ENCODE measurements at regions not wholly inside any gene's neighbourhood (a gene's known extent, or its start where the extent isn't known, plus 50 kb on each side); places are given as distances from the start of the nearest gene placed in this dataset.

GRCh38 chr1:163981500-163982030 lies 577.4 kb upstream of the PBX1 start:
- TF ChIP-seq CTCF (conservative IDR thresholded peaks at IDR 0.05; ENCODE audit: low read length), result no peak
- no peak for TF ChIP-seq EZH2phosphoT487 (IDR thresholded peaks at IDR 0.05; ENCODE audit: borderline replicate concordance, low read depth, low read length)
